Prostate gland (tissue), 2 donors: ENCODE measurements at regions not wholly inside any gene's neighbourhood (a gene's known extent, or its start where the extent isn't known, plus 50 kb on each side); places are given as distances from the start of the nearest gene placed in this dataset.

Source experiments
- DNase-seq: peaks from one replicate; pipeline ENCODE4 v3.0.0-alpha.2; 2019; ENCODE audit warnings: low spot score
- H3K27ac ChIP-seq, 2 donors: fragments of 200-600 bp; sonication (generic); 2 replicates each; pipeline ENCODE4 v1.5.1; 2017 to 2019
- H3K27me3 ChIP-seq: fragments of 200-600 bp; sonication (generic); replicated peaks from 2 replicates; pipeline ENCODE4 v1.5.1; 2019; ENCODE audit not compliant: insufficient read depth
- H3K36me3 ChIP-seq, 2 donors: fragments of 200-600 bp; sonication (generic); 1 replicate in 1 of 2; 2 replicates in 1 of 2; pipeline versions ENCODE4 v1.5.1 to v1.8.1; 2017 to 2019
- H3K4me1 ChIP-seq: fragments of 200-600 bp; sonication (generic); replicated peaks from 2 replicates; pipeline ENCODE4 v1.5.1; 2019
- H3K4me3 ChIP-seq, 2 donors: fragments of 200-600 bp; sonication (generic); 2 replicates each; pipeline ENCODE4 v1.5.1; 2017 to 2019
- H3K9me3 ChIP-seq: fragments of 200-600 bp; sonication (generic); 2 replicates; pipeline ENCODE4 v1.5.1; 2017
- POLR2A ChIP-seq: fragments of 450-650 bp; IDR thresholded peaks from one replicate; pipeline ENCODE4 v1.6.1; 2016; ENCODE audit warnings: antibody characterized with exemption, mild to moderate bottlenecking
- POLR2AphosphoS5 ChIP-seq: sonication (generic); formaldehyde crosslinking; IDR thresholded peaks from one replicate; pipeline ENCODE4 v1.6.1; 2017; ENCODE audit warnings: antibody characterized with exemption
- WGBS: methylation state at CpG from one replicate; pipeline ENCODE4 v1.1.5; 2018; 5-methylcytosine and 5-hydroxymethylcytosine counted together
- intact Hi-C: fragments of 100-400 bp; cut with DNase I; formaldehyde crosslinking; loops from one replicate; pipeline ENCODE4 v1.14.2; 2022
- TF ChIP-seq, protein P1 (sequence below), 4 experiments: fragments of 200-600 bp in 2 of 4; fragments of 450-650 bp in 2 of 4; sonication (generic) in 2 of 4; IDR thresholded peaks; 1 replicate in 3 of 4; 2 replicates in 1 of 4; pipeline ENCODE4 v1.5.1; 2016 to 2019; ENCODE audit warnings: antibody characterized with exemption in 4 of 4, mild to moderate bottlenecking in 2 of 4, moderate library complexity in 2 of 4

DNA sequence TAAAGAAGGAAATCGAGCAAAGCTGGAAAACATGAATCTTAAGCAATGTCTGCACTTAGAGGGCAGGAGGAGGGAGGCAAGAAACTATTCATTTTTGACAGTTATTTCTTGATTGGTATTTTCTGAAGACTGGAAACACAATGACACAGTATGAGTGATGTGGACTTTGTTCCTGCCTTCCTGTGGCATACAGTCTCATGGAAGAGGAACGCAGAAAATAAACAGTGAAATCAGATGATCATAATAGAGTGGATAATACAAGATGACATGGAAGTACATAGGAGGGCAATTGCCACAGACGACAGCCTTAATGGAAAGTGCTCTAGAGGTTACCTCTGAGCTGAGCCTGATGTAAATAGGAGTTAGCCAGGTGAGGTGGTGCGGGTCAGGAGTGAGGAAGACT is 140.4 kb upstream of the MAX start:
- no peaks in the 10 kb centered on the region for H3K9me3 ChIP-seq
- intact Hi-C loops, result no loop called here
- H3K36me3 ChIP-seq, result no peaks in the 10 kb centered on the region
- TF ChIP-seq POLR2AphosphoS5 (no peak), POLR2A (no peak)
- TF ChIP-seq, protein P1, sequence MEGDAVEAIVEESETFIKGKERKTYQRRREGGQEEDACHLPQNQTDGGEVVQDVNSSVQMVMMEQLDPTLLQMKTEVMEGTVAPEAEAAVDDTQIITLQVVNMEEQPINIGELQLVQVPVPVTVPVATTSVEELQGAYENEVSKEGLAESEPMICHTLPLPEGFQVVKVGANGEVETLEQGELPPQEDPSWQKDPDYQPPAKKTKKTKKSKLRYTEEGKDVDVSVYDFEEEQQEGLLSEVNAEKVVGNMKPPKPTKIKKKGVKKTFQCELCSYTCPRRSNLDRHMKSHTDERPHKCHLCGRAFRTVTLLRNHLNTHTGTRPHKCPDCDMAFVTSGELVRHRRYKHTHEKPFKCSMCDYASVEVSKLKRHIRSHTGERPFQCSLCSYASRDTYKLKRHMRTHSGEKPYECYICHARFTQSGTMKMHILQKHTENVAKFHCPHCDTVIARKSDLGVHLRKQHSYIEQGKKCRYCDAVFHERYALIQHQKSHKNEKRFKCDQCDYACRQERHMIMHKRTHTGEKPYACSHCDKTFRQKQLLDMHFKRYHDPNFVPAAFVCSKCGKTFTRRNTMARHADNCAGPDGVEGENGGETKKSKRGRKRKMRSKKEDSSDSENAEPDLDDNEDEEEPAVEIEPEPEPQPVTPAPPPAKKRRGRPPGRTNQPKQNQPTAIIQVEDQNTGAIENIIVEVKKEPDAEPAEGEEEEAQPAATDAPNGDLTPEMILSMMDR (IDR thresholded peaks at IDR 0.05), result no peak
- H3K27ac ChIP-seq, result no peak overlapping the region
- WGBS, result 77% methylated on average over 4 of the region's 4 CpGs
- no peak overlapping the region for H3K4me3 ChIP-seq
- H3K4me1 ChIP-seq, result no peaks in the 10 kb centered on the region
- DNase-seq, result no peak
- H3K27me3 ChIP-seq, result no peaks in the 10 kb centered on the region

DNA sequence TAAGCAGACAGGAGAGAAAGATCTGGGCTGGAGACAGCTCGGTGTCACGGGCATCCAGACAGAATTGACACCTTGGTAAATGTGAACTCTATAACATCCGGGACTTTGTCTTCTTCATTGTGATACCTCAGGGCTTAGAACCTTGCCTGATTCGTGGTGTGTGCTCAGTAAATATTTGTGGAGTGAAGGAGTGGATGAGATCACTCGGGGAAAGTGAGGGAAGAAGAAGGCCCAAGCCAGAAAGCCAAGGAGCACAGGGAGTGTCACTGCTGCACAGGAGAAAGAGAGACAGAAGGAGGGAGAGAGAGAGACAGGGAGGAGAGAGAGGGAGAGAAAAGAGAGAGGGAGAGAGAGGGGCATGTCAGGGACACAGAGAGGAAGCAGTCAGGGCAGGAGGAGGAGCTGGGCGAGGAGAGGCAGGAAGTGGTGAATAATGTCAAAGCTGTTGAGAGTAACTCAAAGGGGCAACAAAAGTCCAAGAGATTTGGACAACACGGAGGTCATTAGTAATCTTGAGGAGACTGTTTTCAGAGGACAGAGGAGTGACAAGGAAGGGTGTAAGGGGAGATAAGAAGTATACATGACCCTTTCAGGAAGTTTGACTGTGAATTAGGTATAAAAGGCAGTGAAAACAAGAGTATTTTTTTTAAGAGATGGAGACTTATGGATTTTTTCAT is 141.6 kb upstream of the MAX start:
- no peak for TF ChIP-seq POLR2A
- TF ChIP-seq, protein P1 (IDR thresholded peaks at IDR 0.05), result no peak
- TF ChIP-seq POLR2AphosphoS5, result no peak
- H3K27ac ChIP-seq, result no peak overlapping the region
- DNase-seq, result no peak
- no peaks in the 10 kb centered on the region for H3K27me3 ChIP-seq
- no peaks in the 10 kb centered on the region for H3K4me1 ChIP-seq
- no peak overlapping the region for H3K4me3 ChIP-seq
- 50% methylated on average over 7 of the region's 7 CpGs for whole genome bisulfite sequencing
- no peaks in the 10 kb centered on the region for H3K9me3 ChIP-seq
- H3K36me3 ChIP-seq, result no peaks in the 10 kb centered on the region
- intact Hi-C loops, result no loop called here

DNA sequence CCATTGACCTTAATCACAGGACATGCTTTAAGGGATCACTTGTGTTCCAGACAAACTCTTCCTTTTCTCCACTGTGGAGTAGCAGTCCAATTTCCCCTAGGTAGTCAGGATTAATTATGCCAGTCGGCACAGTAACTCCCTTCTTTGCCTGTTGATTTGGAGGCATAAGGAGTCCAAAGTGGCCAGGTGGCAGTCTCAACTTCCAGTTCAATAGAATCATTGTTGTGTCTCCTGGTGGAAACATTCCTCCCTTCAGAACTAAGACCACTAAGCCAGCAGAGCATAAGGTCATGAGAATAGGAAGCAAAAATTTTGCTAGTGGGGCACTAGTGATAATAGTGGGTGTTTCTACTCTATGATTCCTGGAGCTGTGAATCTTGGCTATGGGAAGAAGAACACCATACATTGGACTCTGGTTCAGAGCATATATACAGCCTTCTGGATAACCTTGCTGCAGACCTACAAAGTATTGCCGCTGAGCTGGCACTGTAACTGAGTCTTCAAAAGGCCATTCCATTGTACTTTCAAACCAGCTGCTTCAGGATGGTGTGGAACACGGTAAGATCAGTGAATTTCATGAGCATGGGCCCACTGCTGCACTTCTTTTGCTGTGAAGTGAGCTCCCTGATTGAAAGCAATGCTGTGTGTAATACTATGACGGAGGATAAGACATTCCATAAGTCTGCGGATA is 147.3 kb upstream of the MAX start:
- Histone ChIP-seq H3K27me3 (no peaks in the 10 kb centered on the region), H3K27ac (peak overlapping the region in 1 of 2 donors; percentile 23), H3K4me1 (no peaks in the 10 kb centered on the region), H3K9me3 (no peaks in the 10 kb centered on the region), H3K36me3 (no peaks in the 10 kb centered on the region), H3K4me3 (no peak overlapping the region)
- no peak for TF ChIP-seq POLR2A
- TF ChIP-seq, protein P1 (IDR thresholded peaks at IDR 0.05), result no peak
- TF ChIP-seq POLR2AphosphoS5, result no peak
- intact Hi-C loops, result no loop called here
- DNase-seq, result no peak
- WGBS, result 75% methylated on average over 5 of the region's 5 CpGs

DNA sequence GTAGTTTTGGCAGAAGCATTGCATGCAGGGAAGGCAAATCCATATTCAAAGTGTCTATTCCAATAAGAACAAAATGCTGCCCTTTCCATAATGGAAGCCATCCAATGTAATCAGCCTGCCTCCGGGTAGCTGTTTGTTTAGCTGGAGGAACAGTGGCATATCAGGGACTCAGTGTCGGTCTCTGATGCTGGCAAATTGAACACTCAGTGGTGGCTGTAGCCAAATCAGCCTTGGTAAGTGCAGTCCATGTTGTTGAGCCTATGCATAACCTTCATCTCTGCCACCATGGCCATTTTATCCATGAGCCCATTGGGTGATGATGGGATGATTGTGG is 147.8 kb upstream of the MAX start:
- no peaks in the 10 kb centered on the region for H3K36me3 ChIP-seq
- peak; percentile 20 for DNase-seq
- WGBS, result 47% methylated on average over 2 of the region's 2 CpGs
- intact Hi-C loops, result no loop called here
- H3K9me3 ChIP-seq, result no peaks in the 10 kb centered on the region
- no peaks in the 10 kb centered on the region for H3K4me1 ChIP-seq
- no peaks in the 10 kb centered on the region for H3K27me3 ChIP-seq
- peak overlapping the region in 1 of 2 donors; percentile 23 for H3K27ac ChIP-seq
- H3K4me3 ChIP-seq, result no peak overlapping the region
- TF ChIP-seq POLR2AphosphoS5, result peak; percentile 30
- TF ChIP-seq, protein P1 (IDR thresholded peaks at IDR 0.05), result no peak
- no peak for TF ChIP-seq POLR2A

DNA sequence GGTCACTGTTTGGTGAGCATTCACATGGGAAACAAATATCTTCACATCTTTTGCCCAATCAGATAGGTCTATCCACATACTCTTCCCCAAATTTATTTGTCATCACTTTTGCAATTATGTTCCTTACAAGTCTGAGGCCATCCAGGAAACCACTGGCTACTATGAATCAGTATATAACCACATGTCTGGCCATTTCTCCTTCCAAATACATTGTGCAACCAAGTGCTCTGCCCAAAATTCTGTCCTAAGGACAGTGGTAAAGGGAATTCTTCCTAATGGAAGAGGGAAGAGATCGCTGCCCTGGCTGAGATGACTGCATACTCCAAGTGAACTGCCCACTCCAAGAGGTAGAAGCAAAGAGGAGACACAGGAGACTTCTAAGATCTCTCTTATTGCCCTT is 148.9 kb upstream of the MAX start:
- 83% methylated on average over 1 of the region's 1 CpG for WGBS
- Histone ChIP-seq H3K4me3 (no peak overlapping the region), H3K4me1 (no peaks in the 10 kb centered on the region), H3K36me3 (no peaks in the 10 kb centered on the region), H3K27me3 (no peaks in the 10 kb centered on the region), H3K27ac (no peak overlapping the region), H3K9me3 (no peaks in the 10 kb centered on the region)
- TF ChIP-seq, protein P1 (IDR thresholded peaks at IDR 0.05), result no peak
- TF ChIP-seq POLR2A, result no peak
- no peak for TF ChIP-seq POLR2AphosphoS5
- intact Hi-C loops, result no loop called here
- no peak for DNase-seq
